ENCODE measurements at regions not wholly inside any gene's neighbourhood (a gene's known extent, or its start where the extent isn't known, plus 50 kb on each side); places are given as distances from the start of the nearest gene placed in this dataset.

- no peak overlapping the region for H2AFZ ChIP-seq (ENCODE audit: low read depth, low read length, poor library complexity, severe bottlenecking)
- BruUV-seq (replicated peaks) = no TSS peak
- no peak for ATAC-seq
- no peaks in the 10 kb centered on the region for H3K4me1 ChIP-seq (ENCODE audit: control insufficient read depth in 1 of 2, insufficient read depth in 2 of 2, low read length in 2 of 2)
- no peak overlapping the region for H3K9ac ChIP-seq (ENCODE audit: low read length)
- H3K27ac ChIP-seq (ENCODE audit: low read depth, low read length) = no peak overlapping the region
- POLR2A ChIA-PET = no interaction called here
- CTCF ChIA-PET = interaction anchor here (2.0 kb wide), 1 partner anchor 12 kb away, joined by 6 read pairs; no protein-coding TSS in a partner anchor
- no peak for TF ChIP-seq EZH2 (IDR thresholded peaks at IDR 0.05)
- TF ChIP-seq EGR1 (IDR thresholded peaks at IDR 0.05; ENCODE audit: low read depth) = no peak
- no peak for TF ChIP-seq MAX (IDR thresholded peaks at IDR 0.05)
- no peak for TF ChIP-seq POLR2AphosphoS5 (IDR thresholded peaks at IDR 0.05; ENCODE audit: low read depth, low read length)
- TF ChIP-seq ZNF274 (IDR thresholded peaks at IDR 0.05; ENCODE audit: low read depth, low read length) = no peak
- no peak for TF ChIP-seq RAD21 (IDR thresholded peaks at IDR 0.05; ENCODE audit: low read depth)
- TF ChIP-seq REST (IDR thresholded peaks at IDR 0.05; ENCODE audit: low read depth) = no peak
- TF ChIP-seq FOSL1 (IDR thresholded peaks at IDR 0.05; ENCODE audit: low read depth) = no peak
- no peak for TF ChIP-seq SRF (IDR thresholded peaks at IDR 0.05; ENCODE audit: low read depth)
- TF ChIP-seq JUND (IDR thresholded peaks at IDR 0.05) = no peak
- no peak for TF ChIP-seq SIN3A (IDR thresholded peaks at IDR 0.05; ENCODE audit: low read depth)
- no peak for TF ChIP-seq EZH2phosphoT487 (IDR thresholded peaks at IDR 0.05; ENCODE audit: borderline replicate concordance)
- no peak for TF ChIP-seq YY1 (IDR thresholded peaks at IDR 0.05; ENCODE audit: extremely low read depth, insufficient replicate concordance, low read depth, low read length)
- H3K27me3 ChIP-seq (ENCODE audit: insufficient read depth, low read length) = no peaks in the 10 kb centered on the region; the same call in 1 of the 2 replicates
- H3K4me2 ChIP-seq (ENCODE audit: low read length) = no peak overlapping the region
- intact Hi-C loops (cut with micrococcal nuclease) = no loop called here
- RAD21 ChIA-PET (ENCODE audit: low non-redundant PET in 1 of 2, low total read pairs in 2 of 2, uncharacterized antibody in 2 of 2, unreplicated experiment in 2 of 2) = no interaction called here
- DNase-seq (ENCODE audit: low read depth, low spot score) = no peak
- no peak overlapping the region for H3K4me3 ChIP-seq (replicated peaks in 1 of 2; ENCODE audit: low read depth in 1 of 2, low read length in 2 of 2)
- no peaks in the 10 kb centered on the region for H3K9me3 ChIP-seq (ENCODE audit: control insufficient read depth in 1 of 2, insufficient read depth in 1 of 2, low read depth in 1 of 2, low read length in 2 of 2)
- no peaks in the 10 kb centered on the region for H3K9me2 ChIP-seq (ENCODE audit: insufficient read depth)
- no peaks in the 10 kb centered on the region for H4K20me1 ChIP-seq (ENCODE audit: insufficient read depth)
- no peaks in the 10 kb centered on the region for H3K79me2 ChIP-seq (ENCODE audit: insufficient read depth, low read length)
- H3K36me3 ChIP-seq (ENCODE audit: control insufficient read depth in 1 of 2, insufficient read depth in 2 of 2, low read length in 2 of 2) = no peaks in the 10 kb centered on the region
Observed at GRCh38 chr11:134862587-134863195, 450.6 kb upstream of the B3GAT1 start.

Measured in HCT116 (cell line).